H1 (cell line): ENCODE measurements at regions not wholly inside any gene's neighbourhood (a gene's known extent, or its start where the extent isn't known, plus 50 kb on each side); places are given as distances from the start of the nearest gene placed in this dataset.

Experiments used
- CTCF ChIA-PET: fragments of 300-600 bp; sonication (Branson Sonifier 250); formaldehyde crosslinking; loops from one replicate; lab custom pipeline; 2021; ENCODE audit not compliant: partially characterized antibody; lab: Charles Lee
- POLR2A ChIA-PET: fragments of 300-600 bp; sonication (Branson Sonifier 250); formaldehyde crosslinking; loops from one replicate; lab custom pipeline; 2021; ENCODE audit warnings: inconsistent platforms; ENCODE audit not compliant: partially characterized antibody; lab: Charles Lee
- DNase-seq, 2 experiments: peaks; one replicate each; pipeline versions ENCODE4 v3.0.0 to v3.0.0-alpha.2; 2010 to 2022; ENCODE audit warnings: low spot score in 2 of 2, low read depth in 1 of 2, mixed read lengths in 1 of 2
- FAIRE-seq: peaks from 2 replicates; lab custom pipeline; 2011; peaks lifted over from hg19 to GRCh38; lab: Jason Lieb, UNC
- H2AFZ ChIP-seq: 2 replicates; pipeline ENCODE4 v1.8.1; 2012; ENCODE audit warnings: low read length, inconsistent platforms
- H2AK5ac ChIP-seq: 2 replicates; pipeline ENCODE4 v1.6.1; 2013; ENCODE audit warnings: low read depth, low read length
- H2BK120ac ChIP-seq: replicated peaks from 2 replicates; pipeline ENCODE3; 2013; ENCODE audit warnings: low read depth, low read length, inconsistent platforms
- H2BK12ac ChIP-seq: 2 replicates; pipeline ENCODE4 v1.6.1; 2013; ENCODE audit warnings: low read depth, low read length
- H2BK15ac ChIP-seq: 2 replicates; pipeline ENCODE4 v1.6.1; 2013; ENCODE audit warnings: low read length
- H2BK20ac ChIP-seq: 2 replicates; pipeline ENCODE4 v1.6.1; 2013; ENCODE audit warnings: low read length
- H2BK5ac ChIP-seq: 2 replicates; pipeline ENCODE4 v1.6.1; 2013; ENCODE audit warnings: low read depth, low read length
- H3K14ac ChIP-seq: 2 replicates; pipeline ENCODE4 v1.6.1; 2013; ENCODE audit warnings: inconsistent platforms; ENCODE audit not compliant: insufficient read length
- H3K18ac ChIP-seq: 2 replicates; pipeline ENCODE4 v1.6.1; 2013; ENCODE audit warnings: low read length; ENCODE audit errors: extremely low read depth
- H3K23ac ChIP-seq: 2 replicates; pipeline ENCODE4 v1.6.1; 2013; ENCODE audit warnings: inconsistent platforms; ENCODE audit not compliant: insufficient read length
- H3K23me2 ChIP-seq: 2 replicates; pipeline ENCODE4 v1.6.1; 2013; ENCODE audit warnings: low read depth, low read length
- H3K27ac ChIP-seq: 2 replicates; pipeline ENCODE4 v1.6.1; 2011; ENCODE audit warnings: low read depth, low read length, inconsistent platforms
- H3K27me3 ChIP-seq, 4 experiments: replicated peaks in 1 of 4; 1 replicate in 1 of 4; 2 replicates in 3 of 4; pipeline versions ENCODE4 v1.6.1 to v1.8.1; 2011 to 2013; ENCODE audit warnings: low read length in 3 of 4, mild to moderate bottlenecking in 3 of 4, inconsistent platforms in 2 of 4, mixed read lengths in 2 of 4, moderate library complexity in 1 of 4; ENCODE audit not compliant: control insufficient read depth in 3 of 4, insufficient read depth in 3 of 4; ENCODE audit errors: extremely low read depth in 1 of 4
- H3K36me3 ChIP-seq, 4 experiments: 2 replicates each; pipeline versions ENCODE4 v1.6.1 to v1.8.1; 2011 to 2013; ENCODE audit warnings: mild to moderate bottlenecking in 4 of 4, low read length in 3 of 4, moderate library complexity in 2 of 4, control low read depth in 1 of 4, inconsistent platforms in 1 of 4; ENCODE audit not compliant: insufficient read depth in 4 of 4, control insufficient read depth in 2 of 4
- H3K4ac ChIP-seq: replicated peaks from 2 replicates; pipeline ENCODE3; 2013; ENCODE audit warnings: low read length, low read depth, mixed read lengths, inconsistent platforms; ENCODE audit not compliant: insufficient read length
- H3K4me1 ChIP-seq, 4 experiments: replicated peaks in 1 of 4; 1 replicate in 1 of 4; 2 replicates in 3 of 4; pipeline versions ENCODE4 v1.6.1 to v1.8.1; 2011 to 2013; ENCODE audit warnings: low read length in 3 of 4, inconsistent platforms in 2 of 4, mixed read lengths in 1 of 4; ENCODE audit not compliant: insufficient read depth in 4 of 4, control insufficient read depth in 3 of 4
- H3K4me2 ChIP-seq, 2 experiments: 2 replicates each; pipeline versions ENCODE4 v1.6.1 to v1.8.1; 2011 to 2013; ENCODE audit warnings: low read depth in 2 of 2, low read length in 2 of 2, control low read depth in 1 of 2, inconsistent platforms in 1 of 2, mild to moderate bottlenecking in 1 of 2; ENCODE audit not compliant: insufficient read depth in 1 of 2
- H3K4me3 ChIP-seq, 4 experiments: fragments of 200-600, 300-600 bp in 1 of 4; sonication (generic), shearing (Covaris generic), sonication (Bioruptor Twin) in 1 of 4; 2 replicates each; pipeline versions ENCODE4 v1.5.1 to v1.8.1; 2011 to 2016; ENCODE audit warnings: low read length in 4 of 4, low read depth in 3 of 4, control low read depth in 2 of 4, inconsistent platforms in 2 of 4, mild to moderate bottlenecking in 2 of 4, mixed read lengths in 1 of 4, moderate library complexity in 1 of 4; ENCODE audit not compliant: insufficient read depth in 2 of 4; ENCODE audit errors: extremely low read depth in 1 of 4
- H3K56ac ChIP-seq: replicated peaks from 2 replicates; pipeline ENCODE3; 2013; ENCODE audit warnings: low read depth, mild to moderate bottlenecking, mixed read lengths, low read length, inconsistent platforms; ENCODE audit not compliant: insufficient read length
- H3K79me1 ChIP-seq: 2 replicates; pipeline ENCODE4 v1.6.1; 2013; ENCODE audit warnings: low read depth, low read length, control low read depth
- H3K79me2 ChIP-seq, 2 experiments: 2 replicates each; pipeline versions ENCODE4 v1.6.1 to v1.8.1; 2012 to 2013; ENCODE audit warnings: low read length in 2 of 2, mild to moderate bottlenecking in 2 of 2, inconsistent platforms in 1 of 2; ENCODE audit not compliant: insufficient read depth in 2 of 2, control insufficient read depth in 1 of 2
- H3K9ac ChIP-seq, 4 experiments: replicated peaks in 1 of 4; 1 replicate in 1 of 4; 2 replicates in 3 of 4; pipeline versions ENCODE4 v1.6.1 to v1.8.1; 2011 to 2013; ENCODE audit warnings: low read depth in 3 of 4, low read length in 3 of 4, control low read depth in 2 of 4, mild to moderate bottlenecking in 2 of 4, moderate library complexity in 2 of 4, inconsistent platforms in 1 of 4; ENCODE audit errors: extremely low read depth in 1 of 4
- H3K9me3 ChIP-seq, 2 experiments: 2 replicates each; pipeline versions ENCODE4 v1.6.1 to v1.8.1; 2012 to 2013; ENCODE audit warnings: mild to moderate bottlenecking in 2 of 2, moderate library complexity in 2 of 2, control low read depth in 1 of 2, inconsistent platforms in 1 of 2, low read depth in 1 of 2, low read length in 1 of 2, mixed read lengths in 1 of 2; ENCODE audit not compliant: insufficient read depth in 2 of 2
- H4K20me1 ChIP-seq, 2 experiments: replicated peaks in 1 of 2; 2 replicates each; pipeline versions ENCODE3 to v1.8.1; 2011 to 2013; ENCODE audit warnings: inconsistent platforms in 2 of 2, low read length in 2 of 2, mild to moderate bottlenecking in 1 of 2; ENCODE audit not compliant: insufficient read depth in 2 of 2, control insufficient read depth in 1 of 2
- H4K5ac ChIP-seq: 2 replicates; pipeline ENCODE4 v1.6.1; 2013; ENCODE audit warnings: low read length, low read depth, mixed read lengths, inconsistent platforms; ENCODE audit not compliant: insufficient read length
- H4K8ac ChIP-seq: 2 replicates; pipeline ENCODE4 v1.8.0; 2013; ENCODE audit warnings: mild to moderate bottlenecking, moderate library complexity, low read length, inconsistent platforms; ENCODE audit not compliant: insufficient read depth; ENCODE audit errors: extremely low read depth
- H4K91ac ChIP-seq: replicated peaks from 2 replicates; pipeline ENCODE3; 2013; ENCODE audit warnings: low read length, mixed read lengths, inconsistent platforms; ENCODE audit not compliant: insufficient read length
- USF2 ChIP-seq: IDR thresholded peaks from 2 replicates; pipeline ENCODE4 v1.6.1; 2011; ENCODE audit warnings: low read length, improper control_type of control experiment
- WGBS, 2 experiments: shearing (Covaris generic) in 1 of 2; methylation state at CpG; one replicate each; pipeline versions ENCODE4 v1.1.6 to v1.1.7; 2013 to 2015; ENCODE audit warnings: low lambda C conversion rate in 2 of 2, mixed read lengths in 2 of 2, inconsistent platforms in 1 of 2, low coverage in 1 of 2, missing lambda C conversion rate in 1 of 2; ENCODE audit not compliant: insufficient replicate concordance in 2 of 2, insufficient coverage in 1 of 2, insufficient read length in 1 of 2; ENCODE audit errors: extremely low coverage in 1 of 2, missing lambda C conversion rate in 1 of 2; 5-methylcytosine and 5-hydroxymethylcytosine counted together

GRCh38 chr2:146624430-146625160 lies 1220.2 kb upstream of the ACVR2A start:
- Histone ChIP-seq H2AK5ac (no peak overlapping the region), H3K79me1 (no peaks in the 10 kb centered on the region)
- 92% methylated on average over 3 of the region's 3 CpGs; no CpG with 5 or more reads in 1 of the 2 experiments for WGBS, 2 experiments

More at GRCh38 chr2:146624430-146625160, 1220.2 kb upstream of the ACVR2A start:
- H4K91ac ChIP-seq: no peak overlapping the region
- no peak overlapping the region for H3K14ac ChIP-seq
- no peak overlapping the region for H2BK5ac ChIP-seq
- H2BK120ac ChIP-seq: no peak overlapping the region
- no peaks in the 10 kb centered on the region for H3K79me2 ChIP-seq
- H3K4me2 ChIP-seq: no peak overlapping the region
- H4K20me1 ChIP-seq: no peaks in the 10 kb centered on the region
- no peak overlapping the region for H3K27ac ChIP-seq
- H2AFZ ChIP-seq: no peak overlapping the region
- no peak overlapping the region for H3K9ac ChIP-seq
- ChIA-PET CTCF (no interaction called here), POLR2A (no interaction called here)
- H2BK15ac ChIP-seq: no peak overlapping the region
- H3K23me2 ChIP-seq: no peaks in the 10 kb centered on the region
- H3K23ac ChIP-seq: no peak overlapping the region
- no peak overlapping the region for H2BK20ac ChIP-seq
- no peaks in the 10 kb centered on the region for H3K27me3 ChIP-seq
- FAIRE-seq: no peak
- H3K4ac ChIP-seq: no peak overlapping the region
- TF ChIP-seq USF2: no peak
- H3K4me3 ChIP-seq: no peak overlapping the region
- H4K8ac ChIP-seq: no peak overlapping the region
- no peaks in the 10 kb centered on the region for H3K4me1 ChIP-seq
- no peaks in the 10 kb centered on the region for H3K9me3 ChIP-seq
- H3K56ac ChIP-seq: no peak overlapping the region
- no peak overlapping the region for H3K18ac ChIP-seq
- H2BK12ac ChIP-seq: no peak overlapping the region
- H3K36me3 ChIP-seq: no peaks in the 10 kb centered on the region
- H4K5ac ChIP-seq: no peak overlapping the region
- no peak for DNase-seq
